SK-N-SH (cell line): ENCODE measurements at regions not wholly inside any gene's neighbourhood (a gene's known extent, or its start where the extent isn't known, plus 50 kb on each side); places are given as distances from the start of the nearest gene placed in this dataset.

ENCODE experiments used
- CTCF ChIA-PET: fragments of 300-600, 350-600 bp; formaldehyde crosslinking; extraction: SDS; loops from one replicate; lab custom pipeline; 2021; lab: Yijun Ruan, JAX
- POLR2A ChIA-PET: fragments of 350-600 bp; sonication (Branson Sonifier 250); formaldehyde crosslinking; extraction: SDS; loops from one replicate; lab custom pipeline; 2020; ENCODE audit warnings: antibody characterized with exemption, inconsistent platforms; lab: Yijun Ruan, JAX
- DNase-seq: peaks from one replicate; pipeline ENCODE4 v3.0.0; 2012
- H2AFZ ChIP-seq: fragments of 200-600 bp; sonication (generic); 2 replicates; pipeline ENCODE4 v1.8.1; 2016; ENCODE audit warnings: antibody characterized with exemption, mild to moderate bottlenecking, low read depth
- H3F3A ChIP-seq: fragments of 200-600 bp; sonication (generic); replicated peaks from 2 replicates; pipeline ENCODE3; 2016; ENCODE audit warnings: antibody characterized with exemption, mild to moderate bottlenecking; ENCODE audit not compliant: insufficient read depth
- H3K27ac ChIP-seq, 2 experiments: fragments of 200-500 bp in 1 of 2; fragments of 200-600 bp in 1 of 2; sonication (Bioruptor generic) in 1 of 2; sonication (generic), shearing (Covaris generic) in 1 of 2; 2 replicates each; pipeline versions ENCODE4 v1.5.1 to v1.6.1; 2014 to 2016; ENCODE audit warnings: low read depth in 2 of 2, inconsistent platforms in 1 of 2, low read length in 1 of 2, mild to moderate bottlenecking in 1 of 2, mixed read lengths in 1 of 2
- H3K27me3 ChIP-seq: fragments of 200-600 bp; sonication (generic), shearing (Covaris generic); 2 replicates; pipeline ENCODE4 v1.6.1; 2016; ENCODE audit warnings: mixed run types; ENCODE audit not compliant: insufficient read depth
- H3K36me3 ChIP-seq, 2 experiments: fragments of 200-500 bp in 1 of 2; fragments of 200-600 bp in 1 of 2; sonication (Bioruptor generic) in 1 of 2; sonication (generic) in 1 of 2; replicated peaks in 1 of 2; 2 replicates each; pipeline versions ENCODE3 to v1.5.1; 2014 to 2016; ENCODE audit warnings: low read length in 1 of 2, mild to moderate bottlenecking in 1 of 2; ENCODE audit not compliant: insufficient read depth in 2 of 2, control insufficient read depth in 1 of 2
- H3K4me1 ChIP-seq, 2 experiments: fragments of 200-500 bp in 1 of 2; fragments of 200-600 bp in 1 of 2; sonication (Bioruptor generic) in 1 of 2; sonication (generic), shearing (Covaris generic) in 1 of 2; 2 replicates each; pipeline versions ENCODE4 v1.5.1 to v1.6.1; 2014 to 2016; ENCODE audit warnings: low read depth in 1 of 2, low read length in 1 of 2, mixed run types in 1 of 2; ENCODE audit not compliant: insufficient read depth in 2 of 2, control insufficient read depth in 1 of 2
- H3K4me2 ChIP-seq: fragments of 200-600 bp; sonication (generic), shearing (Covaris generic); 2 replicates; pipeline ENCODE4 v1.6.1; 2017; ENCODE audit warnings: mixed run types
- H3K4me3 ChIP-seq, 2 experiments: fragments of 200-500 bp in 1 of 2; fragments of 200-600 bp in 1 of 2; sonication (Bioruptor generic) in 1 of 2; sonication (generic), shearing (Covaris generic) in 1 of 2; 2 replicates each; pipeline versions ENCODE4 v1.5.1 to v1.8.1; 2014 to 2016; ENCODE audit warnings: low read depth in 2 of 2, inconsistent platforms in 1 of 2, low read length in 1 of 2, mild to moderate bottlenecking in 1 of 2, mixed read lengths in 1 of 2, moderate library complexity in 1 of 2
- H3K79me2 ChIP-seq: fragments of 200-600 bp; sonication (generic); 2 replicates; pipeline ENCODE4 v1.8.1; 2017; ENCODE audit warnings: mild to moderate bottlenecking; ENCODE audit not compliant: insufficient read depth
- H3K9ac ChIP-seq: fragments of 200-600 bp; sonication (generic); 2 replicates; pipeline ENCODE4 v1.6.1; 2017; ENCODE audit warnings: mixed run types
- H3K9me2 ChIP-seq: fragments of 200-600 bp; sonication (generic); 2 replicates; pipeline ENCODE4 v1.6.1; 2017; ENCODE audit warnings: mixed run types
- H3K9me3 ChIP-seq: fragments of 200-600 bp; sonication (generic); 2 replicates; pipeline ENCODE4 v1.6.1; 2017; ENCODE audit warnings: mixed run types, mild to moderate bottlenecking, moderate library complexity
- H4K20me1 ChIP-seq: fragments of 200-600 bp; sonication (generic); 2 replicates; pipeline ENCODE4 v1.6.1; 2017; ENCODE audit warnings: mild to moderate bottlenecking, mixed run types; ENCODE audit not compliant: insufficient read depth
- EP300 ChIP-seq, 2 experiments: IDR thresholded peaks; 2 replicates each; pipeline versions ENCODE4 v1.4.0 to v1.6.1; 2012; ENCODE audit warnings: borderline replicate concordance in 1 of 2, low read depth in 1 of 2, low read length in 1 of 2
- EZH2phosphoT487 ChIP-seq: fragments of 200-600 bp; sonication (generic); IDR thresholded peaks from 2 replicates; pipeline ENCODE4 v1.6.1; 2017; ENCODE audit warnings: low read depth, mixed run types, mild to moderate bottlenecking, antibody characterized with exemption, moderate library complexity, borderline replicate concordance
- FOSL2 ChIP-seq: IDR thresholded peaks from 2 replicates; pipeline ENCODE4 v1.4.0; 2012; ENCODE audit warnings: low read depth, mild to moderate bottlenecking, moderate library complexity, borderline replicate concordance
- FOXJ3 ChIP-seq: sonication (generic); formaldehyde crosslinking; IDR thresholded peaks from 2 replicates; pipeline ENCODE4 v1.5.1; 2020; ENCODE audit warnings: mild to moderate bottlenecking, missing genetic modification reagents
- GATA2 ChIP-seq: sonication (generic); formaldehyde crosslinking; IDR thresholded peaks from 2 replicates; pipeline ENCODE4 v1.5.0; 2020; ENCODE audit warnings: mild to moderate bottlenecking, missing genetic modification reagents
- IRF3 ChIP-seq: fragments of 150-350 bp; IDR thresholded peaks from 2 replicates; pipeline ENCODE4 v1.6.1; 2016; ENCODE audit warnings: mild to moderate bottlenecking, low read depth, low read length
- JUND ChIP-seq: IDR thresholded peaks from 2 replicates; pipeline ENCODE4 v1.4.0; 2012
- MXI1 ChIP-seq: IDR thresholded peaks from 2 replicates; pipeline ENCODE4 v1.6.1; 2012; ENCODE audit warnings: mild to moderate bottlenecking, low read depth, low read length, improper control_type of control experiment
- NFIC ChIP-seq: IDR thresholded peaks from 2 replicates; pipeline ENCODE4 v1.4.0; 2012; ENCODE audit warnings: borderline replicate concordance
- NRF1 ChIP-seq: IDR thresholded peaks from 2 replicates; pipeline ENCODE4 v1.6.1; 2012; ENCODE audit warnings: low read depth, mild to moderate bottlenecking, low read length
- PBX3 ChIP-seq: IDR thresholded peaks from 2 replicates; pipeline ENCODE4; 2012
- POLR2AphosphoS5 ChIP-seq: IDR thresholded peaks from 2 replicates; pipeline ENCODE4 v1.6.1; 2012; ENCODE audit warnings: low read depth, low read length
- REST ChIP-seq: IDR thresholded peaks from 2 replicates; pipeline ENCODE4 v1.6.1; 2012; ENCODE audit warnings: mild to moderate bottlenecking, low read depth, low read length, moderate library complexity
- SIN3A ChIP-seq: IDR thresholded peaks from 2 replicates; pipeline ENCODE4 v1.6.1; 2012; ENCODE audit warnings: low read depth, mild to moderate bottlenecking, low read length, moderate library complexity, borderline replicate concordance
- TAF1 ChIP-seq: IDR thresholded peaks from 2 replicates; pipeline ENCODE4 v1.6.1; 2012; ENCODE audit warnings: low read depth, mild to moderate bottlenecking, low read length, moderate library complexity, borderline replicate concordance
- TEAD4 ChIP-seq: IDR thresholded peaks from 2 replicates; pipeline ENCODE4 v1.4.0; 2012; ENCODE audit warnings: mild to moderate bottlenecking, borderline replicate concordance; ENCODE audit not compliant: insufficient read depth
- USF1 ChIP-seq: IDR thresholded peaks from 2 replicates; pipeline ENCODE4 v1.4.0; 2012; ENCODE audit warnings: low read depth, borderline replicate concordance
- USF2 ChIP-seq: fragments of 150-350 bp; IDR thresholded peaks from 2 replicates; pipeline ENCODE4 v1.6.1; 2017; ENCODE audit warnings: antibody characterized with exemption, low read length, low read depth, borderline replicate concordance
- WGBS: methylation state at CpG from one replicate; pipeline ENCODE4 v1.1.6; 2017; ENCODE audit warnings: low lambda C conversion rate; 5-methylcytosine and 5-hydroxymethylcytosine counted together

GRCh38 chr12:105436636-105437035 lies 106.1 kb downstream of the C12orf75 start:
- Histone ChIP-seq H3K79me2 (no peaks in the 10 kb centered on the region), H3F3A (peaks cover 11% of the 10 kb centered on the region), H3K9ac (no peak overlapping the region), H4K20me1 (no peaks in the 10 kb centered on the region), H3K4me1 (peaks cover 0 to 6% of the 10 kb centered on the region in 2 experiments; a peak in 1 of 4 replicates), H3K27me3 (no peaks in the 10 kb centered on the region), H3K9me2 (no peaks in the 10 kb centered on the region), H3K4me3 (no peak overlapping the region), H3K4me2 (no peak overlapping the region), H3K9me3 (peaks cover 3% of the 10 kb centered on the region; the same call in 1 of the 2 replicates), H3K27ac (no peak overlapping the region), H3K36me3 (peaks cover 0 to 2% of the 10 kb centered on the region in 2 experiments), H2AFZ (no peak overlapping the region)
- no peak for DNase-seq
- POLR2A ChIA-PET: no interaction called here
- 81% methylated on average over 1 of the region's 1 CpG for WGBS
- TF ChIP-seq IRF3: no peak
- TF ChIP-seq NRF1: no peak
- TF ChIP-seq REST: no peak
- no peak for TF ChIP-seq USF1
- TF ChIP-seq USF2: no peak
- no peak for TF ChIP-seq JUND
- no peak for TF ChIP-seq TEAD4
- TF ChIP-seq SIN3A: no peak
- no peak for TF ChIP-seq FOXJ3 (CRISPR knock-in tag)
- TF ChIP-seq POLR2AphosphoS5: no peak
- TF ChIP-seq TAF1: no peak
- no peak for TF ChIP-seq GATA2 (CRISPR knock-in tag)
- TF ChIP-seq PBX3: no peak
- no peak for TF ChIP-seq EZH2phosphoT487
- no peak for TF ChIP-seq FOSL2
- no peak for TF ChIP-seq EP300 (IDR thresholded peaks at IDR 0.05; ENCODE audit: borderline replicate concordance in 1 of 2, low read depth in 1 of 2, low read length in 1 of 2)
- no peak for TF ChIP-seq MXI1
- no peak for TF ChIP-seq NFIC
- CTCF ChIA-PET: interaction anchor here (0.6 to 1.5 kb wide), 4 partner anchors 15 to 1865 kb away, joined by 3 to 6 read pairs (median 3); no protein-coding TSS in a partner anchor
